K562 (cell line): ENCODE measurements at regions not wholly inside any gene's neighbourhood (a gene's known extent, or its start where the extent isn't known, plus 50 kb on each side); places are given as distances from the start of the nearest gene placed in this dataset.

Experiments
- ATAC-seq: fragments of 200-7000 bp; cut with Tn5 transposase; 3 replicates; pipeline ENCODE4 v1.9.1; 2020; ENCODE audit warnings: moderate library complexity
- BruUV-seq: library from RNA; stranded (reverse); fragments of 400-500 nt; replicated peaks from 2 replicates; lab custom pipeline; 2021; lab: Mats Ljungman, UMichigan
- CTCF ChIA-PET: fragments of 300-600 bp; formaldehyde crosslinking; extraction: SDS; loops from one replicate; lab custom pipeline; 2021; ENCODE audit warnings: low intra/inter-chr PET ratio; lab: Yijun Ruan, JAX
- POLR2A ChIA-PET: fragments of 300-600, 350-650 bp; sonication (Branson Sonifier 250); formaldehyde crosslinking; extraction: SDS; loops from one replicate; lab custom pipeline; 2021; ENCODE audit warnings: antibody characterized with exemption, inconsistent platforms; lab: Yijun Ruan, JAX
- DNase-seq, 4 experiments: peaks; one replicate each; pipeline versions ENCODE4 v3.0.0 to v3.0.0-alpha.2; 2011 to 2018; ENCODE audit warnings: low spot score in 3 of 4, mixed read lengths in 3 of 4; ENCODE audit errors: extremely low read depth in 1 of 4
- FAIRE-seq: peaks from 2 replicates; lab custom pipeline; 2011; peaks lifted over from hg19 to GRCh38; lab: Jason Lieb, UNC
- H2AFZ ChIP-seq: 2 replicates; pipeline ENCODE4 v1.6.0; 2011; ENCODE audit warnings: low read depth, low read length, control low read depth, inconsistent platforms
- H3K27ac ChIP-seq: fragments of 200-600 bp; 3 replicates; pipeline ENCODE4 v1.8.0; 2011; ENCODE audit warnings: low read depth, mild to moderate bottlenecking, control low read depth, inconsistent platforms, low read length, moderate library complexity, mixed read lengths; ENCODE audit errors: extremely low read depth
- H3K27me3 ChIP-seq, 2 experiments: fragments of 300-600 bp in 1 of 2; 2 replicates in 1 of 2; 3 replicates in 1 of 2; pipeline versions ENCODE4 v1.6.0 to v1.8.0; 2011; ENCODE audit warnings: inconsistent platforms in 2 of 2, low read length in 2 of 2, mild to moderate bottlenecking in 1 of 2, mixed read lengths in 1 of 2, moderate library complexity in 1 of 2; ENCODE audit not compliant: control insufficient read depth in 2 of 2, insufficient read depth in 2 of 2
- H3K36me3 ChIP-seq: fragments of 300-600 bp; 3 replicates; pipeline ENCODE4 v1.8.0; 2011; ENCODE audit warnings: mild to moderate bottlenecking, low read length, inconsistent platforms; ENCODE audit not compliant: control insufficient read depth, insufficient read depth
- H3K4me1 ChIP-seq, 2 experiments: fragments of 200-600 bp in 1 of 2; replicated peaks in 1 of 2; 2 replicates in 1 of 2; 3 replicates in 1 of 2; pipeline versions ENCODE4 v1.5.1 to v1.8.0; 2011; ENCODE audit warnings: inconsistent platforms in 2 of 2, low read length in 2 of 2, mild to moderate bottlenecking in 1 of 2, mixed read lengths in 1 of 2, moderate library complexity in 1 of 2; ENCODE audit not compliant: control insufficient read depth in 2 of 2, insufficient read depth in 2 of 2
- H3K4me2 ChIP-seq: 2 replicates; pipeline ENCODE4 v1.6.1; 2011; ENCODE audit warnings: low read length, control low read depth, inconsistent platforms, mixed read lengths; ENCODE audit not compliant: insufficient read depth
- H3K4me3 ChIP-seq: fragments of 200-600 bp; sonication (generic), shearing (Covaris generic); 2 replicates; pipeline ENCODE4 v1.5.1; 2016; ENCODE audit warnings: control low read depth, inconsistent platforms
- H3K79me2 ChIP-seq: fragments of 200-600 bp; 3 replicates; pipeline ENCODE4 v1.8.0; 2011; ENCODE audit warnings: low read length, inconsistent platforms; ENCODE audit not compliant: control insufficient read depth, insufficient read depth
- H3K9ac ChIP-seq, 2 experiments: 2 replicates each; pipeline versions ENCODE4 v1.6.0 to v1.6.1; 2011; ENCODE audit warnings: low read depth in 2 of 2, low read length in 2 of 2, control low read depth in 1 of 2, inconsistent platforms in 1 of 2, mild to moderate bottlenecking in 1 of 2, mixed read lengths in 1 of 2; ENCODE audit not compliant: insufficient read depth in 1 of 2
- H3K9me1 ChIP-seq: one replicate; pipeline ENCODE4 v1.6.0; 2011; ENCODE audit warnings: inconsistent platforms, mild to moderate bottlenecking, low read length, moderate library complexity; ENCODE audit not compliant: control insufficient read depth, insufficient read depth
- H3K9me3 ChIP-seq: replicated peaks from 2 replicates; pipeline ENCODE4 v1.5.1; 2011; ENCODE audit warnings: low read depth, low read length, inconsistent platforms; ENCODE audit not compliant: control insufficient read depth, insufficient read depth
- H4K20me1 ChIP-seq: replicated peaks from 2 replicates; pipeline ENCODE4 v1.6.1; 2011; ENCODE audit warnings: low read length, inconsistent platforms, mixed read lengths; ENCODE audit not compliant: control insufficient read depth, insufficient read depth
- CBX2 ChIP-seq: fragments of 200-600 bp; sonication (generic); IDR thresholded peaks from one replicate; pipeline ENCODE4 v1.6.1; 2012; ENCODE audit warnings: mild to moderate bottlenecking, low read length, inconsistent platforms; ENCODE audit not compliant: insufficient read depth, poor library complexity, severe bottlenecking
- CTBP1 ChIP-seq: fragments of 450-650 bp; IDR thresholded peaks from 2 replicates; pipeline ENCODE4 v1.6.1; 2016; ENCODE audit warnings: borderline replicate concordance
- KAT8 ChIP-seq: fragments of 450-650 bp; IDR thresholded peaks from 2 replicates; pipeline ENCODE4 v1.6.1; 2016; ENCODE audit warnings: low read depth, mild to moderate bottlenecking
- NFATC3 ChIP-seq: fragments of 450-650 bp; IDR thresholded peaks from 2 replicates; pipeline ENCODE4 v1.6.1; 2017; ENCODE audit warnings: mild to moderate bottlenecking
- TEAD2 ChIP-seq: fragments of 450-650 bp; IDR thresholded peaks from 2 replicates; pipeline ENCODE4 v1.6.1; 2016; ENCODE audit warnings: missing genetic modification characterization, control low read depth, missing compliant biosample characterization
- ZKSCAN1 ChIP-seq: fragments of 150-350 bp; IDR thresholded peaks from 2 replicates; pipeline ENCODE4 v1.6.1; 2016; ENCODE audit warnings: low read depth, low read length
- ZNF280A ChIP-seq: fragments of 450-650 bp; IDR thresholded peaks from 2 replicates; pipeline ENCODE4 v1.6.1; 2018; ENCODE audit warnings: mild to moderate bottlenecking, low read depth; ENCODE audit not compliant: partially characterized antibody
- WGBS: fragments of 100-300 bp; shearing (Covaris generic); methylation state at CpG from one replicate; pipeline ENCODE4 v1.1.6; 2016; ENCODE audit warnings: low coverage, mixed read lengths; ENCODE audit not compliant: insufficient coverage; ENCODE audit errors: missing lambda C conversion rate; 5-methylcytosine and 5-hydroxymethylcytosine counted together
- in situ Hi-C: fragments of 300-500 bp; cut with MboI; formaldehyde crosslinking; loops from 4 replicates; pipeline ENCODE4 v1.15.0; 2018; ENCODE audit warnings: inconsistent platforms, mixed read lengths
- intact Hi-C: fragments of 100-400 bp; cut with micrococcal nuclease; formaldehyde crosslinking; loops from 2 replicates; pipeline ENCODE4 v1.14.2; 2022
- TF ChIP-seq, protein P1 (sequence below): sonication (generic); formaldehyde crosslinking; IDR thresholded peaks from 2 replicates; pipeline ENCODE4 v1.8.1; 2023; ENCODE audit warnings: mild to moderate bottlenecking, missing genetic modification reagents

DNA sequence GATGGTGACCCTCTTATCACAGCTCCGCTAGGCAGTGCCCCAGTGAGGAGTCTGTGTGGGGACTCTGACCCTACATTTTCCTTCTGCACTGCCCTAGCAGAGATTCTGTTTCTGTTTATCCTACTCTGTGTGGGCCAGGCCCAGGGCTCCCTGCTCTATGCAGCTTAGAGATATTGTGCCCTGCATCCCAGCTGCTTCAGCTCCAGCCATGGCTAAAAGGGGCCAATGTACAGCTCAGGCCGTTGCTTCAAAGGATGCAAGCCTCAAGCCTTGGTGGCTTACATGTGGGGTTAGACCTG, 2030.7 kb upstream of the CDH9 start:
- no peaks in the 10 kb centered on the region for H3K4me1 ChIP-seq
- TF ChIP-seq ZNF280A (no peak), CTBP1 (no peak), TEAD2 (tag) (no peak), KAT8 (no peak), NFATC3 (no peak), CBX2 (no peak), ZKSCAN1 (no peak)
- TF ChIP-seq, protein P1, sequence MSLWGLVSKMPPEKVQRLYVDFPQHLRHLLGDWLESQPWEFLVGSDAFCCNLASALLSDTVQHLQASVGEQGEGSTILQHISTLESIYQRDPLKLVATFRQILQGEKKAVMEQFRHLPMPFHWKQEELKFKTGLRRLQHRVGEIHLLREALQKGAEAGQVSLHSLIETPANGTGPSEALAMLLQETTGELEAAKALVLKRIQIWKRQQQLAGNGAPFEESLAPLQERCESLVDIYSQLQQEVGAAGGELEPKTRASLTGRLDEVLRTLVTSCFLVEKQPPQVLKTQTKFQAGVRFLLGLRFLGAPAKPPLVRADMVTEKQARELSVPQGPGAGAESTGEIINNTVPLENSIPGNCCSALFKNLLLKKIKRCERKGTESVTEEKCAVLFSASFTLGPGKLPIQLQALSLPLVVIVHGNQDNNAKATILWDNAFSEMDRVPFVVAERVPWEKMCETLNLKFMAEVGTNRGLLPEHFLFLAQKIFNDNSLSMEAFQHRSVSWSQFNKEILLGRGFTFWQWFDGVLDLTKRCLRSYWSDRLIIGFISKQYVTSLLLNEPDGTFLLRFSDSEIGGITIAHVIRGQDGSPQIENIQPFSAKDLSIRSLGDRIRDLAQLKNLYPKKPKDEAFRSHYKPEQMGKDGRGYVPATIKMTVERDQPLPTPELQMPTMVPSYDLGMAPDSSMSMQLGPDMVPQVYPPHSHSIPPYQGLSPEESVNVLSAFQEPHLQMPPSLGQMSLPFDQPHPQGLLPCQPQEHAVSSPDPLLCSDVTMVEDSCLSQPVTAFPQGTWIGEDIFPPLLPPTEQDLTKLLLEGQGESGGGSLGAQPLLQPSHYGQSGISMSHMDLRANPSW = no peak
- TF ChIP-seq, all 486 proteins: peak for 0
- no peaks in the 10 kb centered on the region for H3K36me3 ChIP-seq
- ChIA-PET POLR2A (interaction anchor here (0.8 kb wide), 1 partner anchor 18 kb away, joined by 3 read pairs; no protein-coding TSS in a partner anchor), CTCF (no interaction called here)
- no peak overlapping the region for H3K27ac ChIP-seq
- no peak for ATAC-seq
- H3K9ac ChIP-seq = no peak overlapping the region
- no peak overlapping the region for H3K4me2 ChIP-seq
- no peaks in the 10 kb centered on the region for H3K9me1 ChIP-seq
- 26% methylated on average over 2 of the region's 2 CpGs for WGBS
- no peaks in the 10 kb centered on the region for H4K20me1 ChIP-seq
- FAIRE-seq = no peak
- peaks cover 3% of the 10 kb centered on the region; the same call in 1 of the 2 replicates for H3K9me3 ChIP-seq
- intact Hi-C loops = no loop called here
- H2AFZ ChIP-seq = no peak overlapping the region
- DNase-seq = no peak
- no peaks in the 10 kb centered on the region for H3K27me3 ChIP-seq
- in situ Hi-C loops = no loop called here
- no peaks in the 10 kb centered on the region for H3K79me2 ChIP-seq
- BruUV-seq = no TSS peak
- H3K4me3 ChIP-seq = no peak overlapping the region
